ENCODE measurements at regions not wholly inside any gene's neighbourhood (a gene's known extent, or its start where the extent isn't known, plus 50 kb on each side); places are given as distances from the start of the nearest gene placed in this dataset.
"Not testable (repeated sequence)": the region's sequence is repeated elsewhere in the genome, so short reads cannot be mapped to it uniquely, and the experiment has no call there.

GRCh38 chr7:407721-408539 lies 111.7 kb downstream of the PDGFA start:
- no peaks in the 10 kb centered on the region for H3K4me1 ChIP-seq (ENCODE audit: insufficient read depth, poor library complexity, severe bottlenecking)
- no peak overlapping the region for H3K4me3 ChIP-seq (ENCODE audit: severe bottlenecking)
- H3K27ac ChIP-seq (ENCODE audit: poor library complexity, severe bottlenecking), result no peak overlapping the region
- H3K36me3 ChIP-seq (ENCODE audit: low read depth), result no peaks in the 10 kb centered on the region
- H3K9me3 ChIP-seq (ENCODE audit: severe bottlenecking), result no peaks in the 10 kb centered on the region
- ATAC-seq (ENCODE audit: low read depth) (no peak), DNase-seq (ENCODE audit: low spot score) (peak; percentile 23)
- TF ChIP-seq CTCF (IDR thresholded peaks at IDR 0.05; ENCODE audit: poor library complexity, severe bottlenecking), result no peak
- H3K27me3 ChIP-seq (ENCODE audit: insufficient read depth, poor library complexity, severe bottlenecking), result no peaks in the 10 kb centered on the region

- no peaks in the 10 kb centered on the region for H3K36me3 ChIP-seq (ENCODE audit: low read depth)
- H3K4me1 ChIP-seq (ENCODE audit: insufficient read depth, poor library complexity, severe bottlenecking), result no peaks in the 10 kb centered on the region
- H3K4me3 ChIP-seq (ENCODE audit: severe bottlenecking), result no peak overlapping the region
- TF ChIP-seq CTCF (IDR thresholded peaks at IDR 0.05; ENCODE audit: poor library complexity, severe bottlenecking), result no peak
- no peaks in the 10 kb centered on the region for H3K9me3 ChIP-seq (ENCODE audit: severe bottlenecking)
- no peak overlapping the region for H3K27ac ChIP-seq (ENCODE audit: poor library complexity, severe bottlenecking)
- DNase-seq (ENCODE audit: low spot score) (peak; percentile 42), ATAC-seq (ENCODE audit: low read depth) (no peak)
- no peaks in the 10 kb centered on the region for H3K27me3 ChIP-seq (ENCODE audit: insufficient read depth, poor library complexity, severe bottlenecking)
Measured at GRCh38 chr7:408751-409311, 110.8 kb downstream of the PDGFA start.

- no peaks in the 10 kb centered on the region for H3K9me3 ChIP-seq (ENCODE audit: severe bottlenecking)
Measured at GRCh38 chr7:409339-410281, 110.0 kb downstream of the PDGFA start.

GRCh38 chr7:410395-410910 lies 109.2 kb downstream of the PDGFA start:
- Histone ChIP-seq H3K27me3 (ENCODE audit: insufficient read depth, poor library complexity, severe bottlenecking) (no peaks in the 10 kb centered on the region), H3K4me1 (ENCODE audit: insufficient read depth, poor library complexity, severe bottlenecking) (no peaks in the 10 kb centered on the region), H3K27ac (ENCODE audit: poor library complexity, severe bottlenecking) (no peak overlapping the region), H3K36me3 (ENCODE audit: low read depth) (no peaks in the 10 kb centered on the region), H3K9me3 (ENCODE audit: severe bottlenecking) (no peaks in the 10 kb centered on the region), H3K4me3 (ENCODE audit: severe bottlenecking) (no peak overlapping the region)
- TF ChIP-seq CTCF (IDR thresholded peaks at IDR 0.05; ENCODE audit: poor library complexity, severe bottlenecking), result no peak
- peak; percentile 47 for DNase-seq (ENCODE audit: low spot score)
- ATAC-seq (ENCODE audit: low read depth), result no peak

More at GRCh38 chr7:409339-410281, 110.0 kb downstream of the PDGFA start:
- no peaks in the 10 kb centered on the region for H3K27me3 ChIP-seq (ENCODE audit: insufficient read depth, poor library complexity, severe bottlenecking)
- no peaks in the 10 kb centered on the region for H3K36me3 ChIP-seq (ENCODE audit: low read depth)
- no peaks in the 10 kb centered on the region for H3K4me1 ChIP-seq (ENCODE audit: insufficient read depth, poor library complexity, severe bottlenecking)
- ATAC-seq (ENCODE audit: low read depth), result 0 out of 3 replicates have a peak, but pooled peaks have one; percentile 29
- no peak overlapping the region for H3K4me3 ChIP-seq (ENCODE audit: severe bottlenecking)
- peak; percentile 51 for DNase-seq (ENCODE audit: low spot score)
- H3K27ac ChIP-seq (ENCODE audit: poor library complexity, severe bottlenecking), result no peak overlapping the region
- TF ChIP-seq CTCF (IDR thresholded peaks at IDR 0.05; ENCODE audit: poor library complexity, severe bottlenecking), result no peak

- not testable (repeated sequence) for H3K9me3 ChIP-seq (ENCODE audit: severe bottlenecking); H3K4me3 ChIP-seq (ENCODE audit: severe bottlenecking); DNase-seq (ENCODE audit: low spot score); H3K27me3 ChIP-seq (ENCODE audit: insufficient read depth, poor library complexity, severe bottlenecking); H3K4me1 ChIP-seq (ENCODE audit: insufficient read depth, poor library complexity, severe bottlenecking); H3K27ac ChIP-seq (ENCODE audit: poor library complexity, severe bottlenecking); H3K36me3 ChIP-seq (ENCODE audit: low read depth); ATAC-seq (ENCODE audit: low read depth)
Measured at GRCh38 chr7:411116-411515, 108.5 kb downstream of the PDGFA start.
